ENCODE measurements at regions not wholly inside any gene's neighbourhood (a gene's known extent, or its start where the extent isn't known, plus 50 kb on each side); places are given as distances from the start of the nearest gene placed in this dataset.

GRCh38 chr5:40034441-40034840, 609.7 kb upstream of the DAB2 start:
- Histone ChIP-seq H3K4me2 (ENCODE audit: low read depth, low read length, poor library complexity, severe bottlenecking) (no peak overlapping the region), H2AFZ (ENCODE audit: low read length) (no peak overlapping the region)

GRCh38 chr5:40033411-40033810, 608.6 kb upstream of the DAB2 start:
- H3K79me2 ChIP-seq (ENCODE audit: insufficient read depth, low read length): no peaks in the 10 kb centered on the region
- H3K4me2 ChIP-seq (ENCODE audit: low read depth, low read length, poor library complexity, severe bottlenecking): no peak overlapping the region
- no peak overlapping the region for H3K9ac ChIP-seq (ENCODE audit: low read depth, low read length, poor library complexity, severe bottlenecking)
- no peaks in the 10 kb centered on the region for H3K4me1 ChIP-seq (ENCODE audit: insufficient read depth, low read length, poor library complexity, severe bottlenecking)
- H3F3A ChIP-seq (ENCODE audit: low read depth): no peaks in the 10 kb centered on the region
- H3K36me3 ChIP-seq (ENCODE audit: insufficient read depth, low read length): no peaks in the 10 kb centered on the region
- H3K9me3 ChIP-seq (ENCODE audit: insufficient read depth, low read depth, low read length): no peaks in the 10 kb centered on the region
- no peak overlapping the region for H2AFZ ChIP-seq (ENCODE audit: low read length)
- TF ChIP-seq EZH2phosphoT487 (IDR thresholded peaks at IDR 0.05; ENCODE audit: borderline replicate concordance): no peak
- TF ChIP-seq CTCF (conservative IDR thresholded peaks at IDR 0.05; ENCODE audit: low read length): no peak
- no peak overlapping the region for H3K4me3 ChIP-seq (ENCODE audit: low read length, poor library complexity, severe bottlenecking)
- H3K27me3 ChIP-seq (ENCODE audit: insufficient read depth, low read length, poor library complexity, severe bottlenecking): no peaks in the 10 kb centered on the region
- no peaks in the 10 kb centered on the region for H4K20me1 ChIP-seq (ENCODE audit: insufficient read depth, low read length, poor library complexity, severe bottlenecking)
- H3K9me2 ChIP-seq (replicated peaks; ENCODE audit: low read depth, low read length): no peaks in the 10 kb centered on the region

More at GRCh38 chr5:40034441-40034840, 609.7 kb upstream of the DAB2 start:
- Histone ChIP-seq H3K79me2 (ENCODE audit: insufficient read depth, low read length) (no peaks in the 10 kb centered on the region), H4K20me1 (ENCODE audit: insufficient read depth, low read length, poor library complexity, severe bottlenecking) (no peaks in the 10 kb centered on the region), H3K9me3 (ENCODE audit: insufficient read depth, low read depth, low read length) (no peaks in the 10 kb centered on the region), H3K27me3 (ENCODE audit: insufficient read depth, low read length, poor library complexity, severe bottlenecking) (no peaks in the 10 kb centered on the region), H3K9me2 (replicated peaks; ENCODE audit: low read depth, low read length) (no peaks in the 10 kb centered on the region), H3K4me3 (ENCODE audit: low read length, poor library complexity, severe bottlenecking) (no peak overlapping the region), H3K36me3 (ENCODE audit: insufficient read depth, low read length) (no peaks in the 10 kb centered on the region), H3F3A (ENCODE audit: low read depth) (no peaks in the 10 kb centered on the region), H3K4me1 (ENCODE audit: insufficient read depth, low read length, poor library complexity, severe bottlenecking) (no peaks in the 10 kb centered on the region), H3K9ac (ENCODE audit: low read depth, low read length, poor library complexity, severe bottlenecking) (no peak overlapping the region)
- no peak for TF ChIP-seq EZH2phosphoT487 (IDR thresholded peaks at IDR 0.05; ENCODE audit: borderline replicate concordance)
- TF ChIP-seq CTCF (conservative IDR thresholded peaks at IDR 0.05; ENCODE audit: low read length): no peak

GRCh38 chr5:40033009-40033408, 608.2 kb upstream of the DAB2 start:
- Histone ChIP-seq H3K79me2 (ENCODE audit: insufficient read depth, low read length) (no peaks in the 10 kb centered on the region), H3K9ac (ENCODE audit: low read depth, low read length, poor library complexity, severe bottlenecking) (no peak overlapping the region), H4K20me1 (ENCODE audit: insufficient read depth, low read length, poor library complexity, severe bottlenecking) (no peaks in the 10 kb centered on the region), H3K9me3 (ENCODE audit: insufficient read depth, low read depth, low read length) (no peaks in the 10 kb centered on the region), H3K9me2 (replicated peaks; ENCODE audit: low read depth, low read length) (no peaks in the 10 kb centered on the region), H3K4me1 (ENCODE audit: insufficient read depth, low read length, poor library complexity, severe bottlenecking) (no peaks in the 10 kb centered on the region), H3K4me2 (ENCODE audit: low read depth, low read length, poor library complexity, severe bottlenecking) (no peak overlapping the region), H2AFZ (ENCODE audit: low read length) (no peak overlapping the region), H3K27me3 (ENCODE audit: insufficient read depth, low read length, poor library complexity, severe bottlenecking) (no peaks in the 10 kb centered on the region), H3K36me3 (ENCODE audit: insufficient read depth, low read length) (no peaks in the 10 kb centered on the region), H3F3A (ENCODE audit: low read depth) (no peaks in the 10 kb centered on the region), H3K4me3 (ENCODE audit: low read length, poor library complexity, severe bottlenecking) (no peak overlapping the region)
- TF ChIP-seq EZH2phosphoT487 (IDR thresholded peaks at IDR 0.05; ENCODE audit: borderline replicate concordance) (no peak), CTCF (conservative IDR thresholded peaks at IDR 0.05; ENCODE audit: low read length) (no peak)

Data from Loucy (cell line).